K562 (cell line): ENCODE measurements at regions not wholly inside any gene's neighbourhood (a gene's known extent, or its start where the extent isn't known, plus 50 kb on each side); places are given as distances from the start of the nearest gene placed in this dataset.

Source experiments
- BDP1 ChIP-seq: IDR thresholded peaks from 3 replicates; pipeline ENCODE4 v1.6.1; 2011; ENCODE audit not compliant: insufficient read length, insufficient read depth
- CBX2 ChIP-seq: fragments of 200-600 bp; sonication (generic); IDR thresholded peaks from one replicate; pipeline ENCODE4 v1.6.1; 2012; ENCODE audit warnings: mild to moderate bottlenecking, low read length, inconsistent platforms; ENCODE audit not compliant: insufficient read depth, poor library complexity, severe bottlenecking
- CTBP1 ChIP-seq: fragments of 450-650 bp; IDR thresholded peaks from 2 replicates; pipeline ENCODE4 v1.6.1; 2016; ENCODE audit warnings: borderline replicate concordance
- FOXK1 ChIP-seq: sonication (generic); formaldehyde crosslinking; IDR thresholded peaks from 2 replicates; pipeline ENCODE4 v1.8.0; 2022; ENCODE audit warnings: missing genetic modification reagents, mild to moderate bottlenecking, borderline replicate concordance
- GATAD2A ChIP-seq: fragments of 450-650 bp; IDR thresholded peaks from 2 replicates; pipeline ENCODE4 v1.6.1; 2017
- HIVEP1 ChIP-seq: fragments of 250-450 bp; sonication (Bioruptor Pico); IDR thresholded peaks from 2 replicates; pipeline ENCODE4 v1.4.0; 2020; ENCODE audit warnings: mild to moderate bottlenecking
- LCOR ChIP-seq: sonication (generic); formaldehyde crosslinking; IDR thresholded peaks from 2 replicates; pipeline ENCODE4 v1.8.0; 2022; ENCODE audit warnings: mild to moderate bottlenecking, missing genetic modification reagents
- MECOM ChIP-seq: fragments of 250-450 bp; sonication (Bioruptor Pico); IDR thresholded peaks from 2 replicates; pipeline ENCODE4 v1.8.0; 2022; ENCODE audit warnings: inconsistent platforms
- MTA1 ChIP-seq: fragments of 450-650 bp; IDR thresholded peaks from 2 replicates; pipeline ENCODE4 v1.6.1; 2017; ENCODE audit warnings: borderline replicate concordance
- NCOA2 ChIP-seq, 2 experiments: fragments of 450-650 bp; IDR thresholded peaks; 2 replicates each; pipeline ENCODE4 v1.6.1; 2018; ENCODE audit warnings: mild to moderate bottlenecking in 2 of 2, moderate library complexity in 1 of 2; ENCODE audit not compliant: partially characterized antibody in 2 of 2
- NELFE ChIP-seq: IDR thresholded peaks from 2 replicates; pipeline ENCODE4 v1.6.1; 2011; ENCODE audit warnings: mild to moderate bottlenecking; ENCODE audit not compliant: insufficient read depth, insufficient read length
- PHTF2 ChIP-seq: fragments of 250-450 bp; sonication (Bioruptor Pico); IDR thresholded peaks from 2 replicates; pipeline ENCODE4 v1.5.0; 2021; ENCODE audit warnings: mild to moderate bottlenecking
- POLR2AphosphoS5 ChIP-seq: IDR thresholded peaks from 2 replicates; pipeline ENCODE4 v1.6.1; 2011; ENCODE audit warnings: mild to moderate bottlenecking, low read depth, low read length, moderate library complexity; ENCODE audit not compliant: control insufficient read depth, insufficient read depth
- RBBP5 ChIP-seq: fragments of 200-600 bp; sonication (generic); IDR thresholded peaks from 2 replicates; pipeline ENCODE4 v1.6.1; 2012; ENCODE audit warnings: borderline replicate concordance, mild to moderate bottlenecking, low read length, control low read depth, inconsistent platforms; ENCODE audit not compliant: insufficient read depth, poor library complexity, severe bottlenecking
- RFX1 ChIP-seq: fragments of 450-650 bp; IDR thresholded peaks from 2 replicates; pipeline ENCODE4 v1.6.1; 2016; ENCODE audit warnings: mild to moderate bottlenecking, moderate library complexity
- RHOXF2B ChIP-seq: fragments of 250-450 bp; sonication (Bioruptor Pico); conservative IDR thresholded peaks from 2 replicates; pipeline ENCODE4 v1.5.1; 2021
- SP2 ChIP-seq: IDR thresholded peaks from 2 replicates; pipeline ENCODE4 v1.6.1; 2011; ENCODE audit warnings: mild to moderate bottlenecking, low read depth, low read length, moderate library complexity; ENCODE audit not compliant: poor library complexity, severe bottlenecking; ENCODE audit errors: extremely low read depth
- SREBF1 ChIP-seq: fragments of 150-350 bp; IDR thresholded peaks from 2 replicates; pipeline ENCODE4 v1.6.1; 2014; ENCODE audit warnings: antibody characterized with exemption, low read depth, low read length, borderline replicate concordance
- ZNF274 ChIP-seq: IDR thresholded peaks from 2 replicates; pipeline ENCODE4 v1.6.1; 2011; ENCODE audit warnings: low read depth, mild to moderate bottlenecking, low read length, moderate library complexity, borderline replicate concordance
- ZNF551 ChIP-seq: fragments of 250-450 bp; sonication (Bioruptor Pico); IDR thresholded peaks from 2 replicates; pipeline ENCODE4 v1.5.0; 2021; ENCODE audit warnings: mild to moderate bottlenecking, moderate library complexity
- TF ChIP-seq, protein P1 (sequence below): fragments of 450-650 bp; IDR thresholded peaks from 2 replicates; pipeline ENCODE4 v1.6.1; 2017; ENCODE audit warnings: mild to moderate bottlenecking, moderate library complexity
- TF ChIP-seq, protein P2 (sequence below): fragments of 250-450 bp; sonication (Bioruptor Pico); IDR thresholded peaks from 2 replicates; pipeline ENCODE4 v1.4.0; 2020; ENCODE audit warnings: mild to moderate bottlenecking, moderate library complexity, borderline replicate concordance
- TF ChIP-seq, protein P3 (sequence below): sonication (generic); formaldehyde crosslinking; IDR thresholded peaks from 2 replicates; pipeline ENCODE4 v1.8.0; 2022; ENCODE audit warnings: missing genetic modification reagents, mild to moderate bottlenecking, borderline replicate concordance

DNA sequence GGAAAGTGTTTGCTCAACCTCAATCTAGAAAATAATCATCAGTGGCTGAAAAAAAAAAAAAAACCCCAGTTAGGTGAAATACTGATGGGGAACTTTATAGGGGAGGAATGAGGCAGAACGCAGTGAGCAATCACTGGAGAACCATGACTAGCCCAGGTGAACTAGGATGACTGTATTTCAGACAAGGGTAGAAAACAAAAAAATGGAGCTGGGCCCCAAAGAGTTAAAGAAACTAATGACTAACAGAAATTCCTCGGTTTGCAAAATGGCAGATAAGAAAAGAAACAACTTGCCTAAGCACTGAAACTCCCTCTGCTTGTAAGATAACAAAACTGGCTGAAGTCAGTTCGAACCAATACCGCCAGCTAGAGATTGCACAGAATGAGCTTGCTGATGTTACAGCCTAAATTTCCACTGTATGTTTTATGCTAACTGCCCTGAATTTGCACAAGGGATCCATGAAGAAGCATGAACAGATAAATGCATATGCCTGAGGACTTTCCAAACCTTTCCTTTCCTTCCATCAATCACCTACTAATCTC is 245.9 kb downstream of the METTL4 start (continued):
- peak; percentile 78 for TF ChIP-seq POLR2AphosphoS5
- TF ChIP-seq RBBP5 = peak; percentile 54
- no peak for TF ChIP-seq BDP1
- peak; percentile 96 for TF ChIP-seq GATAD2A
- peak in 1 of 2 experiments; percentile 4 for TF ChIP-seq NCOA2 (IDR thresholded peaks at IDR 0.05; ENCODE audit: partially characterized antibody in 2 of 2)
- no peak for TF ChIP-seq RHOXF2B (CRISPR knock-in tag)
- no peak for TF ChIP-seq SP2
- TF ChIP-seq, protein P1, sequence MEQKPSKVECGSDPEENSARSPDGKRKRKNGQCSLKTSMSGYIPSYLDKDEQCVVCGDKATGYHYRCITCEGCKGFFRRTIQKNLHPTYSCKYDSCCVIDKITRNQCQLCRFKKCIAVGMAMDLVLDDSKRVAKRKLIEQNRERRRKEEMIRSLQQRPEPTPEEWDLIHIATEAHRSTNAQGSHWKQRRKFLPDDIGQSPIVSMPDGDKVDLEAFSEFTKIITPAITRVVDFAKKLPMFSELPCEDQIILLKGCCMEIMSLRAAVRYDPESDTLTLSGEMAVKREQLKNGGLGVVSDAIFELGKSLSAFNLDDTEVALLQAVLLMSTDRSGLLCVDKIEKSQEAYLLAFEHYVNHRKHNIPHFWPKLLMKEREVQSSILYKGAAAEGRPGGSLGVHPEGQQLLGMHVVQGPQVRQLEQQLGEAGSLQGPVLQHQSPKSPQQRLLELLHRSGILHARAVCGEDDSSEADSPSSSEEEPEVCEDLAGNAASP = no peak
- no peak for TF ChIP-seq RFX1
- no peak for TF ChIP-seq NELFE
- TF ChIP-seq ZNF274 = no peak
- no peak; the same call in 1 of the 2 replicates for TF ChIP-seq LCOR
- no peak for TF ChIP-seq HIVEP1 (CRISPR knock-in tag)
- no peak for TF ChIP-seq SREBF1
- TF ChIP-seq CTBP1 = 0 out of 2 replicates have a peak, but pooled peaks have one; percentile 55
- no peak for TF ChIP-seq PHTF2
- no peak for TF ChIP-seq FOXK1
- no peak for TF ChIP-seq ZNF551 (CRISPR knock-in tag)
- TF ChIP-seq, protein P2, sequence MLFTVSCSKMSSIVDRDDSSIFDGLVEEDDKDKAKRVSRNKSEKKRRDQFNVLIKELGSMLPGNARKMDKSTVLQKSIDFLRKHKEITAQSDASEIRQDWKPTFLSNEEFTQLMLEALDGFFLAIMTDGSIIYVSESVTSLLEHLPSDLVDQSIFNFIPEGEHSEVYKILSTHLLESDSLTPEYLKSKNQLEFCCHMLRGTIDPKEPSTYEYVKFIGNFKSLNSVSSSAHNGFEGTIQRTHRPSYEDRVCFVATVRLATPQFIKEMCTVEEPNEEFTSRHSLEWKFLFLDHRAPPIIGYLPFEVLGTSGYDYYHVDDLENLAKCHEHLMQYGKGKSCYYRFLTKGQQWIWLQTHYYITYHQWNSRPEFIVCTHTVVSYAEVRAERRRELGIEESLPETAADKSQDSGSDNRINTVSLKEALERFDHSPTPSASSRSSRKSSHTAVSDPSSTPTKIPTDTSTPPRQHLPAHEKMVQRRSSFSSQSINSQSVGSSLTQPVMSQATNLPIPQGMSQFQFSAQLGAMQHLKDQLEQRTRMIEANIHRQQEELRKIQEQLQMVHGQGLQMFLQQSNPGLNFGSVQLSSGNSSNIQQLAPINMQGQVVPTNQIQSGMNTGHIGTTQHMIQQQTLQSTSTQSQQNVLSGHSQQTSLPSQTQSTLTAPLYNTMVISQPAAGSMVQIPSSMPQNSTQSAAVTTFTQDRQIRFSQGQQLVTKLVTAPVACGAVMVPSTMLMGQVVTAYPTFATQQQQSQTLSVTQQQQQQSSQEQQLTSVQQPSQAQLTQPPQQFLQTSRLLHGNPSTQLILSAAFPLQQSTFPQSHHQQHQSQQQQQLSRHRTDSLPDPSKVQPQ = no peak
- no peak for TF ChIP-seq MECOM
- TF ChIP-seq, protein P3, sequence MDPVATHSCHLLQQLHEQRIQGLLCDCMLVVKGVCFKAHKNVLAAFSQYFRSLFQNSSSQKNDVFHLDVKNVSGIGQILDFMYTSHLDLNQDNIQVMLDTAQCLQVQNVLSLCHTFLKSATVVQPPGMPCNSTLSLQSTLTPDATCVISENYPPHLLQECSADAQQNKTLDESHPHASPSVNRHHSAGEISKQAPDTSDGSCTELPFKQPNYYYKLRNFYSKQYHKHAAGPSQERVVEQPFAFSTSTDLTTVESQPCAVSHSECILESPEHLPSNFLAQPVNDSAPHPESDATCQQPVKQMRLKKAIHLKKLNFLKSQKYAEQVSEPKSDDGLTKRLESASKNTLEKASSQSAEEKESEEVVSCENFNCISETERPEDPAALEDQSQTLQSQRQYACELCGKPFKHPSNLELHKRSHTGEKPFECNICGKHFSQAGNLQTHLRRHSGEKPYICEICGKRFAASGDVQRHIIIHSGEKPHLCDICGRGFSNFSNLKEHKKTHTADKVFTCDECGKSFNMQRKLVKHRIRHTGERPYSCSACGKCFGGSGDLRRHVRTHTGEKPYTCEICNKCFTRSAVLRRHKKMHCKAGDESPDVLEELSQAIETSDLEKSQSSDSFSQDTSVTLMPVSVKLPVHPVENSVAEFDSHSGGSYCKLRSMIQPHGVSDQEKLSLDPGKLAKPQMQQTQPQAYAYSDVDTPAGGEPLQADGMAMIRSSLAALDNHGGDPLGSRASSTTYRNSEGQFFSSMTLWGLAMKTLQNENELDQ = no peak
- TF ChIP-seq MTA1 = peak; percentile 86
- no peak for TF ChIP-seq CBX2
